Tibial artery (tissue), 4 donors: ENCODE measurements at regions not wholly inside any gene's neighbourhood (a gene's known extent, or its start where the extent isn't known, plus 50 kb on each side); places are given as distances from the start of the nearest gene placed in this dataset.

Source experiments
- DNase-seq, 2 donors: peaks; one replicate each; pipeline ENCODE4 v3.0.0-alpha.2; 2019
- H3K27ac ChIP-seq, 2 donors: fragments of 200-600 bp; sonication (generic) in 1 of 2; 1 replicate in 1 of 2; 2 replicates in 1 of 2; pipeline ENCODE4 v1.5.1; 2018 to 2019; ENCODE audit warnings: mild to moderate bottlenecking in 1 of 2
- H3K27me3 ChIP-seq, 2 donors: fragments of 200-600 bp; sonication (generic) in 1 of 2; one replicate each; pipeline versions ENCODE4 v1.5.1 to v1.6.0; 2016 to 2019
- H3K36me3 ChIP-seq, 3 donors: fragments of 200-600 bp; sonication (generic) in 2 of 3; one replicate each; pipeline ENCODE4 v1.5.1; 2016 to 2019; ENCODE audit warnings: mild to moderate bottlenecking in 2 of 3
- H3K4me1 ChIP-seq, 4 donors: fragments of 200-600 bp; sonication (generic) in 2 of 4; 1 replicate in 3 of 4; 2 replicates in 1 of 4; pipeline ENCODE4 v1.5.1; 2016 to 2019
- H3K4me3 ChIP-seq, 2 donors: fragments of 200-600 bp; sonication (generic) in 1 of 2; 1 replicate in 1 of 2; 2 replicates in 1 of 2; pipeline ENCODE4 v1.5.1; 2018 to 2019; ENCODE audit warnings: mild to moderate bottlenecking in 2 of 2
- H3K9me3 ChIP-seq, 3 donors: fragments of 200-600 bp; sonication (generic) in 1 of 3; one replicate each; pipeline ENCODE4 v1.5.1; 2016 to 2019
- intact Hi-C: fragments of 100-400 bp; cut with DNase I; formaldehyde crosslinking; loops from one replicate; pipeline ENCODE4 v1.15.0; 2023; ENCODE audit warnings: low total_unique reads
- TF ChIP-seq, protein P1 (sequence below), 2 experiments: fragments of 200-600 bp in 1 of 2; fragments of 450-650 bp in 1 of 2; IDR thresholded peaks; one replicate each; pipeline ENCODE4 v1.5.1; 2017 to 2019; ENCODE audit warnings: antibody characterized with exemption in 2 of 2, mild to moderate bottlenecking in 1 of 2, moderate library complexity in 1 of 2

DNA sequence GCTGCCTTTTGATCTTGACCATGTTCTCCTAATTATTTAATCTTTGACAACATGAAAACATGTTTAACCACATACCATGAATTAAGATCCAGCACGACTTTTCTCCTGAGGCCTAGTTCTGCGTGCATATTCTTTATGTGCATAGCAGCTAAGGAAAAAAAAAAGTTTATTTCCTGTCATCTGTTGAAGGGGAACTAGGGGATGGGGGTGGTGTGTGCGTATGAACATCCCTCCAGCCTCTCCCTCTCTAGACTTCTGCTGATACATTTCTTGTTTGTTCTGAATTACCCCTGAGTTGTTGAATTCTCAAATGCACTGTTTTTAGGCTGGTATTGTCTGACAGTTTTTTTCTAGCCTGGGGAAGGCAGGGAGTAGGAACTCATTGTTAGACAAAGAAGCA lies 543.3 kb downstream of the FGF9 start:
- peaks cover 0 to 7% (median 0%) of the 10 kb centered on the region in 4 donors for H3K4me1 ChIP-seq
- intact Hi-C loops: no loop called here
- no peaks in the 10 kb centered on the region for H3K36me3 ChIP-seq
- no peaks in the 10 kb centered on the region for H3K27me3 ChIP-seq
- DNase-seq: no peak
- no peak overlapping the region for H3K27ac ChIP-seq
- H3K9me3 ChIP-seq: no peaks in the 10 kb centered on the region
- no peak overlapping the region for H3K4me3 ChIP-seq
- TF ChIP-seq, protein P1, sequence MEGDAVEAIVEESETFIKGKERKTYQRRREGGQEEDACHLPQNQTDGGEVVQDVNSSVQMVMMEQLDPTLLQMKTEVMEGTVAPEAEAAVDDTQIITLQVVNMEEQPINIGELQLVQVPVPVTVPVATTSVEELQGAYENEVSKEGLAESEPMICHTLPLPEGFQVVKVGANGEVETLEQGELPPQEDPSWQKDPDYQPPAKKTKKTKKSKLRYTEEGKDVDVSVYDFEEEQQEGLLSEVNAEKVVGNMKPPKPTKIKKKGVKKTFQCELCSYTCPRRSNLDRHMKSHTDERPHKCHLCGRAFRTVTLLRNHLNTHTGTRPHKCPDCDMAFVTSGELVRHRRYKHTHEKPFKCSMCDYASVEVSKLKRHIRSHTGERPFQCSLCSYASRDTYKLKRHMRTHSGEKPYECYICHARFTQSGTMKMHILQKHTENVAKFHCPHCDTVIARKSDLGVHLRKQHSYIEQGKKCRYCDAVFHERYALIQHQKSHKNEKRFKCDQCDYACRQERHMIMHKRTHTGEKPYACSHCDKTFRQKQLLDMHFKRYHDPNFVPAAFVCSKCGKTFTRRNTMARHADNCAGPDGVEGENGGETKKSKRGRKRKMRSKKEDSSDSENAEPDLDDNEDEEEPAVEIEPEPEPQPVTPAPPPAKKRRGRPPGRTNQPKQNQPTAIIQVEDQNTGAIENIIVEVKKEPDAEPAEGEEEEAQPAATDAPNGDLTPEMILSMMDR (IDR thresholded peaks at IDR 0.05): no peak

DNA sequence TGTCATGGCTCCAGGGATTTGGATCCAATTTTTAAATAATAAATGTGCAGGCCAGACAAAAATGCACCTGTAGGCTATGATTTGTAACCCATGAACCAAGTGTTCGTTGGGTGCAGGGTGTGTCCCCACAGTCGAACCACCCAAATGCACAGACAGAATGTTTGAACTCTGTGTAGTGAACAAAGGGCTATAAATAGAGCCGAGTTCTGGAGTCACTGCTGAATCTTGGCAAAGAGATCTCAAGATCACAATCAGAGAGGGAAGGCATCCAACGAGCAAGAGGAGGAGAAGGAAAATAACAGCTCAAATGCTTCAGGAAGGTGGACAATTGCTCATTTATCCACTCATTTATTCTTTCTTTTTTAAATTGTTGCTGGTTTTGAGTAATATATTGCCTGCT lies 547.9 kb downstream of the FGF9 start:
- H3K27ac ChIP-seq: no peak overlapping the region
- DNase-seq: no peak
- no peak overlapping the region for H3K4me3 ChIP-seq
- no peaks in the 10 kb centered on the region for H3K36me3 ChIP-seq
- peaks cover 0 to 12% (median 0%) of the 10 kb centered on the region in 4 donors for H3K4me1 ChIP-seq
- TF ChIP-seq, protein P1 (IDR thresholded peaks at IDR 0.05): no peak
- intact Hi-C loops: no loop called here
- H3K27me3 ChIP-seq: no peaks in the 10 kb centered on the region
- H3K9me3 ChIP-seq: no peaks in the 10 kb centered on the region

DNA sequence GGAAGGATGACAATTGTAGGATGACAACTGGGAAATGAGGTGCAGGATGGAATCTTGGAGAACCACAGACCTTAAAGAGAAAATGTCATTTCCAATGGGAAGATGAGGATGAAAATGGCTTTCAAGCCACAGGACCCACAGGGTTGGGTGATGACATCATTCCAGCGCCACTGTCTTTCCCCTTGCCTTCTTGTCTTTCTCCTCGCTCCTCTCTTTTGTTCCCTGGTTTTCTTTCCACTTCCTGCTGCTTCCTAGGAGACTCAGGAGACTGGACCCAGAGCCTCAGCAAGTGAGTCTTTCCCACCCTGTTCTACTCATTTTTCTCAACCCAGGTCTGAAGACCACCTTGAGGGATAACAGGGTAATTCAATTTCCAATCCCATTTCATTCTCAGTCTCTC lies 548.8 kb downstream of the FGF9 start:
- Histone ChIP-seq H3K9me3 (no peaks in the 10 kb centered on the region), H3K27ac (no peak overlapping the region), H3K4me3 (no peak overlapping the region), H3K36me3 (no peaks in the 10 kb centered on the region), H3K4me1 (peaks cover 0 to 12% (median 0%) of the 10 kb centered on the region in 4 donors), H3K27me3 (no peaks in the 10 kb centered on the region)
- TF ChIP-seq, protein P1 (IDR thresholded peaks at IDR 0.05): no peak
- intact Hi-C loops: no loop called here
- no peak for DNase-seq

DNA sequence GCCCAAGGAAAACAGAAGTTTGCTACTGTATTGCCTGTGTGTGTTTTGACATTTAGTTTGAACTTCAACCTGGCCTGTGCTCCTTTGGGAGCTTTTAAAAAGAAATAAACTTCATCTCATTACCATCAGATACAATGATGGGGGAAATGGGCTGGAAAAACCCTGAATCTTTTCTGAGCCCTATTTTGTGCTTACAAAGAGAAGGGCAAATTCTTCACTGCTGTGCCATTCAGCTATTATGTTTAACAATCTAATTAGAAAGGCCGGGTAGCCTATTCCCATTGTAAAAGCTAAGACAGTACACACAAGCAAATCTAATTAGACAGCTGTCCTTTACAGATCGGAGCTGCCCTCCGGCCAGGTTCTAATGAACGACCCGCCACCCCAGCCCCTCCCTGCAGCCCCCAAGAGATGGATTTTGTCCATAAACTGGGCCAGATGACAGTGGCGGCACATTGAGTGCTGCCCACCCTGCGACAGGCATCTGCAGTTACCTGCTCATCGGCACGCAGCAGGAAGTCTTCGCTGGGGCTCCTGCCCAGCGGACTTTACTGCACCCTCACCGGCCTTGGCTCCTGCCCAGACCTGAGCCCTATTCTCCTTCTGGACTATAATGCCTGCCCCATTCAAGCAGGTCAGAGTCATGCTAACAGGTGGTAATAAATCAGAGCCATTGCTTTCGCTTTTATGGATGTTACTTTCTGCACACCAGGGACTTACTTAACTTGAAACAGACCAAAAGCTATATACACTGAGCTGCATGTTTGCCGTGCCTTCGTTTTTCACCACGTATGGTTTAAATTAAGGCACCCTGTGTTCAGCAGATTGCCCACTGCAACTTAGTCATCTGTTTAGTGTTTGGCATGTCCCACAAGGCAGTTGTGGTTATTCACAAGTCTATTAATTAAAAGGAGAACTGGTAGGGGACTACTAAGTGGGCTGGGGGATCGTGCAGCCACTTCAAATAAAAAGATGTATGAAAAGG lies 549.6 kb downstream of the FGF9 start:
- H3K9me3 ChIP-seq: no peaks in the 10 kb centered on the region
- H3K4me1 ChIP-seq: peaks cover 0 to 12% (median 0%) of the 10 kb centered on the region in 4 donors
- H3K4me3 ChIP-seq: no peak overlapping the region
- no peak for DNase-seq
- H3K27me3 ChIP-seq: no peaks in the 10 kb centered on the region
- H3K36me3 ChIP-seq: no peaks in the 10 kb centered on the region
- no peak overlapping the region for H3K27ac ChIP-seq
- TF ChIP-seq, protein P1 (IDR thresholded peaks at IDR 0.05): no peak
- intact Hi-C loops: no loop called here

DNA sequence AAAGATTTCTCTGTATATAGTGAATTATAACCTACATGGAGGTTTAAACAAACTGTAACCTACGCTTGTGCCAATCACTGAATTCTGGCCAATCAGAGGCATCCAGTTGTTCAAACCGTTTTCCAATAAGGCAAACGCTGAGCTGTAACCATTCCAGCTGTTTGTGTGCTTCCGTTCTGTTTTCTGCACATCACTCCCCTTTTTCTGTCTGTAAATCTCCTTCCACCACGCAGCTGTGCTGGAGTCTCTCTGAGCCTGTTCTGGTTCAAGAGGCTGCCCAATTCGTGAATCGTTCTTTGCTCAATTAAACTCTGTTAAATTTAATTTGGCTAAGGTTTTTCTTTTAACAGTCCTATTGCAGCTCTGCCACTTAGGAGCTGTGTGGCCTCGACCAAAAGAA lies 552.5 kb downstream of the FGF9 start:
- no peak overlapping the region for H3K27ac ChIP-seq
- H3K27me3 ChIP-seq: no peaks in the 10 kb centered on the region
- TF ChIP-seq, protein P1 (IDR thresholded peaks at IDR 0.05): no peak
- intact Hi-C loops: no loop called here
- H3K4me3 ChIP-seq: no peak overlapping the region
- H3K9me3 ChIP-seq: no peaks in the 10 kb centered on the region
- no peaks in the 10 kb centered on the region for H3K36me3 ChIP-seq
- DNase-seq: no peak
- peaks cover 0 to 12% (median 0%) of the 10 kb centered on the region in 4 donors for H3K4me1 ChIP-seq
